ENCODE measurements at regions not wholly inside any gene's neighbourhood (a gene's known extent, or its start where the extent isn't known, plus 50 kb on each side); places are given as distances from the start of the nearest gene placed in this dataset.

DNA sequence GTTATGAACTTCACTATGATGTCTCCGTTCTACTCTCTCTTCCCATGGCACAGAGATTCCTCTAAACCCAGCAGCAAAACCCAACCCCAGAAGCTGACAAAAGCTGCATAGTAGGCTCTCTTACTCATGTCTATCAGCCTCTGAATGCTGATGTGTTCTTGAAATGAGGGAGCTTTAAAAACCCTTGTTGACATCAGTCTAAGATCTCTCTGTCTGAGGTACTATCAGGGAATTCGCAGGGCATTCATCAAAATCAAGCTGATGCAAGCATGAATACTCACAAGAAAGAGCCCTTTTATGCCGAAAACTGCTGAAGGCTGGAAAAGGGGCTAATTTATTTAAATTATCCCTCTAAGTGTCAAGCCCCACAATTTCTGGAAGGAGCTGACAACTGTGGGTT lies 710.6 kb upstream of the FANCL start:
- TF ChIP-seq EZH2 (IDR thresholded peaks at IDR 0.05; ENCODE audit: borderline replicate concordance, low read length) (no peak), CTCF (IDR thresholded peaks at IDR 0.05; ENCODE audit: low read length) (no peak)
- no peaks in the 10 kb centered on the region for H4K20me1 ChIP-seq (ENCODE audit: insufficient read depth, low read length)
- no peaks in the 10 kb centered on the region for H3K9me2 ChIP-seq (ENCODE audit: low read depth, low read length)
- H3K79me2 ChIP-seq (ENCODE audit: insufficient read depth, low read length), result no peaks in the 10 kb centered on the region
- H2AFZ ChIP-seq (ENCODE audit: low read length), result no peak overlapping the region
- no peaks in the 10 kb centered on the region for H3K27me3 ChIP-seq (ENCODE audit: insufficient read depth, low read length)
- H3K4me2 ChIP-seq (ENCODE audit: low read length), result no peak overlapping the region
- no peaks in the 10 kb centered on the region for H3K4me1 ChIP-seq (ENCODE audit: insufficient read depth, low read length, severe bottlenecking)
- no peak overlapping the region for H3K27ac ChIP-seq (ENCODE audit: low read depth, low read length, poor library complexity, severe bottlenecking)
- H3K36me3 ChIP-seq (ENCODE audit: insufficient read depth, low read length), result no peaks in the 10 kb centered on the region
- H3K4me3 ChIP-seq (ENCODE audit: low read depth, low read length, poor library complexity, severe bottlenecking), result no peak overlapping the region
- no peaks in the 10 kb centered on the region for H3F3A ChIP-seq (ENCODE audit: insufficient read depth, low read length)
- H3K9me3 ChIP-seq (ENCODE audit: low read length), result no peaks in the 10 kb centered on the region
- no peak overlapping the region for H3K9ac ChIP-seq (ENCODE audit: low read length)

- Histone ChIP-seq H2AFZ (ENCODE audit: low read length) (no peak overlapping the region), H3K4me2 (ENCODE audit: low read length) (no peak overlapping the region), H3K27ac (ENCODE audit: low read depth, low read length, poor library complexity, severe bottlenecking) (no peak overlapping the region), H3K27me3 (ENCODE audit: insufficient read depth, low read length) (no peaks in the 10 kb centered on the region), H3K9ac (ENCODE audit: low read length) (no peak overlapping the region), H3K36me3 (ENCODE audit: insufficient read depth, low read length) (no peaks in the 10 kb centered on the region), H3K4me3 (ENCODE audit: low read depth, low read length, poor library complexity, severe bottlenecking) (no peak overlapping the region), H3K9me3 (ENCODE audit: low read length) (no peaks in the 10 kb centered on the region), H4K20me1 (ENCODE audit: insufficient read depth, low read length) (no peaks in the 10 kb centered on the region), H3K79me2 (ENCODE audit: insufficient read depth, low read length) (no peaks in the 10 kb centered on the region), H3F3A (ENCODE audit: insufficient read depth, low read length) (no peaks in the 10 kb centered on the region), H3K9me2 (ENCODE audit: low read depth, low read length) (no peaks in the 10 kb centered on the region), H3K4me1 (ENCODE audit: insufficient read depth, low read length, severe bottlenecking) (no peaks in the 10 kb centered on the region)
- TF ChIP-seq EZH2 (IDR thresholded peaks at IDR 0.05; ENCODE audit: borderline replicate concordance, low read length) (no peak), CTCF (IDR thresholded peaks at IDR 0.05; ENCODE audit: low read length) (no peak)
Measured at GRCh38 chr2:58950795-58951462, 709.8 kb upstream of the FANCL start.

DNA sequence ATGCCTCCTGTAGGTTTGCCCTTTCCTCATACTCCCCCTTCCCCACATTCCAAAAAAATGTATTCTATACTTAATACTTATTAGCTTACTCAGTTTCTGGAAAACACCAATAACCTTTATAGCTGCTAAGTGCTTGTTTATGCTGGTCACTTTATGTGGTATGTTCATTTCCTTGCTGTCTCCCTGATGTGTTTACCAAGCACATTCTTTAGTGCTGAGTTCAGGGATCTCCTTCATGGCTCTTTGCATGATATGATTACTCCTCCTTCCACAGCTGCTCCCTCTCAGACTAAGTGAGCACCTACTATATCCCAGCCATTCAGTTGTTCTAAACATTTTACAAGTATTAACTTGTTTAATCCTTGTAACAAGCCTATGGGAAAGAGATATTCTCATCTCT lies 698.3 kb upstream of the FANCL start:
- H3K4me2 ChIP-seq (ENCODE audit: low read length), result no peak overlapping the region
- no peaks in the 10 kb centered on the region for H3F3A ChIP-seq (ENCODE audit: insufficient read depth, low read length)
- H3K27me3 ChIP-seq (ENCODE audit: insufficient read depth, low read length), result no peaks in the 10 kb centered on the region
- H3K4me1 ChIP-seq (ENCODE audit: insufficient read depth, low read length, severe bottlenecking), result no peaks in the 10 kb centered on the region
- H4K20me1 ChIP-seq (ENCODE audit: insufficient read depth, low read length), result no peaks in the 10 kb centered on the region
- H3K36me3 ChIP-seq (ENCODE audit: insufficient read depth, low read length), result no peaks in the 10 kb centered on the region
- no peaks in the 10 kb centered on the region for H3K9me3 ChIP-seq (ENCODE audit: low read length)
- H3K9ac ChIP-seq (ENCODE audit: low read length), result no peak overlapping the region
- H3K27ac ChIP-seq (ENCODE audit: low read depth, low read length, poor library complexity, severe bottlenecking), result no peak overlapping the region
- no peak overlapping the region for H3K4me3 ChIP-seq (ENCODE audit: low read depth, low read length, poor library complexity, severe bottlenecking)
- H3K79me2 ChIP-seq (ENCODE audit: insufficient read depth, low read length), result no peaks in the 10 kb centered on the region
- H3K9me2 ChIP-seq (ENCODE audit: low read depth, low read length), result no peaks in the 10 kb centered on the region
- TF ChIP-seq CTCF (IDR thresholded peaks at IDR 0.05; ENCODE audit: low read length) (no peak), EZH2 (IDR thresholded peaks at IDR 0.05; ENCODE audit: borderline replicate concordance, low read length) (no peak)
- H2AFZ ChIP-seq (ENCODE audit: low read length), result no peak overlapping the region

Data from OCI-LY1 (cell line).